ENCODE measurements at regions not wholly inside any gene's neighbourhood (a gene's known extent, or its start where the extent isn't known, plus 50 kb on each side); places are given as distances from the start of the nearest gene placed in this dataset.

GRCh38 chr7:32158751-32159745, 88.8 kb upstream of the PDE1C start:
- TF ChIP-seq CTCF (IDR thresholded peaks at IDR 0.05; ENCODE audit: insufficient read depth, low read depth, low read length, missing control alignments), result no peak
- no peak overlapping the region for H3K4me3 ChIP-seq (ENCODE audit: low read depth, low read length)
- DNase-seq (ENCODE audit: low read depth), result no peak

GRCh38 chr7:32158076-32158475, 87.9 kb upstream of the PDE1C start:
- H3K4me3 ChIP-seq (ENCODE audit: low read depth, low read length), result no peak overlapping the region
- DNase-seq (ENCODE audit: low read depth), result no peak
- no peak for TF ChIP-seq CTCF (IDR thresholded peaks at IDR 0.05; ENCODE audit: insufficient read depth, low read depth, low read length, missing control alignments)

GRCh38 chr7:32155712-32156111, 85.5 kb upstream of the PDE1C start:
- no peak for TF ChIP-seq CTCF (IDR thresholded peaks at IDR 0.05; ENCODE audit: insufficient read depth, low read depth, low read length, missing control alignments)
- no peak overlapping the region for H3K4me3 ChIP-seq (ENCODE audit: low read depth, low read length)
- DNase-seq (ENCODE audit: low read depth), result no peak

- no peak overlapping the region for H3K4me3 ChIP-seq (ENCODE audit: low read depth, low read length)
- TF ChIP-seq CTCF (IDR thresholded peaks at IDR 0.05; ENCODE audit: insufficient read depth, low read depth, low read length, missing control alignments), result no peak
- DNase-seq (ENCODE audit: low read depth), result no peak
These were observed 84.6 kb upstream of the PDE1C start for GRCh38 chr7:32154797-32155196.

GRCh38 chr7:32153006-32153405, 82.8 kb upstream of the PDE1C start:
- no peak overlapping the region for H3K4me3 ChIP-seq (ENCODE audit: low read depth, low read length)
- DNase-seq (ENCODE audit: low read depth), result no peak
- no peak for TF ChIP-seq CTCF (IDR thresholded peaks at IDR 0.05; ENCODE audit: insufficient read depth, low read depth, low read length, missing control alignments)

GRCh38 chr7:32152576-32152975, 82.4 kb upstream of the PDE1C start:
- no peak for TF ChIP-seq CTCF (IDR thresholded peaks at IDR 0.05; ENCODE audit: insufficient read depth, low read depth, low read length, missing control alignments)
- no peak overlapping the region for H3K4me3 ChIP-seq (ENCODE audit: low read depth, low read length)
- no peak for DNase-seq (ENCODE audit: low read depth)
